WTC11 (cell line): ENCODE measurements at regions not wholly inside any gene's neighbourhood (a gene's known extent, or its start where the extent isn't known, plus 50 kb on each side); places are given as distances from the start of the nearest gene placed in this dataset.

Source experiments
- ATAC-seq: fragments of 200-7000 bp; cut with Tn5 transposase; 2 replicates; pipeline ENCODE4 v1.10.0; 2021; ENCODE audit warnings: mild to moderate bottlenecking, moderate library complexity
- CTCF ChIA-PET: fragments of 300-600 bp; sonication (Branson Sonifier 250); formaldehyde crosslinking; loops from one replicate; lab custom pipeline; 2021; ENCODE audit warnings: antibody characterized with exemption; lab: Charles Lee
- POLR2A ChIA-PET: fragments of 350-600 bp; sonication (Branson Sonifier 250); formaldehyde crosslinking; loops from one replicate; lab custom pipeline; 2021; ENCODE audit warnings: antibody characterized with exemption; lab: Charles Lee
- DNase-seq: peaks from one replicate; pipeline ENCODE4 v3.0.0; 2021; ENCODE audit warnings: low spot score
- H3K27ac Mint-ChIP-seq: 2 replicates; pipeline ENCODE4 v1.8.0; 2021; ENCODE audit warnings: mixed read lengths
- H3K27me3 Mint-ChIP-seq: 2 replicates; pipeline ENCODE4 v1.8.0; 2021; ENCODE audit warnings: low read depth, mild to moderate bottlenecking, moderate library complexity, mixed read lengths
- H3K36me3 Mint-ChIP-seq: 2 replicates; pipeline ENCODE4 v1.8.0; 2021; ENCODE audit warnings: mixed read lengths
- H3K4me1 Mint-ChIP-seq: 2 replicates; pipeline ENCODE4 v1.8.0; 2022; ENCODE audit warnings: mixed read lengths
- H3K4me3 Mint-ChIP-seq: 2 replicates; pipeline ENCODE4 v1.8.0; 2021; ENCODE audit warnings: mild to moderate bottlenecking, moderate library complexity, mixed read lengths
- H3K9me3 Mint-ChIP-seq: 2 replicates; pipeline ENCODE4 v1.8.0; 2021; ENCODE audit warnings: mixed read lengths
- ESRRA ChIP-seq: sonication (generic); formaldehyde crosslinking; IDR thresholded peaks from 2 replicates; pipeline ENCODE4 v1.8.1; 2022; ENCODE audit warnings: mild to moderate bottlenecking, missing genetic modification reagents, borderline replicate concordance
- FOXK1 ChIP-seq: sonication (generic); formaldehyde crosslinking; IDR thresholded peaks from 2 replicates; pipeline ENCODE4 v1.8.0; 2022; ENCODE audit warnings: mild to moderate bottlenecking, moderate library complexity, missing genetic modification reagents
- GTF2I ChIP-seq: fragments of 250-450 bp; sonication (Bioruptor Pico); conservative IDR thresholded peaks from 2 replicates; pipeline ENCODE4 v1.4.0; 2021; ENCODE audit warnings: mild to moderate bottlenecking
- HMGA2 ChIP-seq: fragments of 250-450 bp; sonication (Bioruptor Pico); IDR thresholded peaks from 2 replicates; pipeline ENCODE4 v1.4.0; 2021; ENCODE audit warnings: mild to moderate bottlenecking, moderate library complexity
- NFATC4 ChIP-seq: fragments of 250-450 bp; sonication (Bioruptor Pico); IDR thresholded peaks from 2 replicates; pipeline ENCODE4 v1.9.0; 2021; ENCODE audit warnings: mild to moderate bottlenecking
- NR2C2 ChIP-seq: sonication (generic); formaldehyde crosslinking; IDR thresholded peaks from 2 replicates; pipeline ENCODE4 v1.8.0; 2022; ENCODE audit warnings: mild to moderate bottlenecking, missing genetic modification reagents
- NR3C1 ChIP-seq: sonication (generic); formaldehyde crosslinking; conservative IDR thresholded peaks from 2 replicates; pipeline ENCODE4 v1.8.1; 2023; ENCODE audit warnings: low read depth, mild to moderate bottlenecking, missing genetic modification reagents
- PRRX2 ChIP-seq: fragments of 250-450 bp; sonication (Bioruptor Pico); IDR thresholded peaks from 2 replicates; pipeline ENCODE4 v1.8.0; 2021; ENCODE audit warnings: mild to moderate bottlenecking
- SMAD3 ChIP-seq: sonication (generic); formaldehyde crosslinking; IDR thresholded peaks from 2 replicates; pipeline ENCODE4 v1.8.0; 2022; ENCODE audit warnings: missing genetic modification reagents, mild to moderate bottlenecking, borderline replicate concordance
- TEAD4 ChIP-seq: sonication (generic); formaldehyde crosslinking; IDR thresholded peaks from 2 replicates; pipeline ENCODE4 v1.8.0; 2022; ENCODE audit warnings: mild to moderate bottlenecking, missing genetic modification reagents
- ZNF121 ChIP-seq: sonication (generic); formaldehyde crosslinking; IDR thresholded peaks from 2 replicates; pipeline ENCODE4 v1.8.0; 2023; ENCODE audit warnings: missing genetic modification reagents
- TF ChIP-seq, protein P1 (sequence below): sonication (generic); formaldehyde crosslinking; IDR thresholded peaks from 2 replicates; pipeline ENCODE4 v1.8.0; 2022; ENCODE audit warnings: mild to moderate bottlenecking, missing genetic modification reagents
- TF ChIP-seq, protein P2 (sequence below): fragments of 250-450 bp; sonication (Bioruptor Pico); IDR thresholded peaks from 2 replicates; pipeline ENCODE4 v1.8.0; 2021; ENCODE audit warnings: mild to moderate bottlenecking
- TF ChIP-seq, protein P3 (sequence below): sonication (generic); formaldehyde crosslinking; IDR thresholded peaks from 2 replicates; pipeline ENCODE4 v1.8.0; 2023; ENCODE audit warnings: missing genetic modification reagents
- TF ChIP-seq, protein P4 (sequence below): fragments of 250-450 bp; sonication (Bioruptor Pico); IDR thresholded peaks from 2 replicates; pipeline ENCODE4 v1.9.0; 2021; ENCODE audit warnings: mild to moderate bottlenecking

DNA sequence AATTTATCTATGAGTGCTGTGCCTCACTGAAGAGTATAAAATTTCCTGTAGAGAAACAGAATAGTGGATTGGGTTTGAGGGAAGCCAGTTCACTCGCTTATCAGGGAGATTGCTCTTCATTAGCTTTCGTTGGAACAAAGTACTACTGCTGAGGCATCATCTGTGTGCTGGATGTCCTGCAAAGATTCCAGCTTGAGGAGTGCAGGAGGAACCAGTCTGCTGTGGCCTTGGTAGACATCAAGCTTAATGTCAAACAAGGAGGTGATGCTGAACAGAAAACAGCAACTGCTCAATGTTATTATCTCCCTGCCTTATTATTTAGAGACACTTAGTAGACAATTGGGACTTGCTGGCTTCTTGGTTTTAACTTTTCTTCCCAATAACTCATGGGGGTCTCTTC, 297.5 kb upstream of the DPH6 start:
- ChIA-PET CTCF (no interaction called here), POLR2A (no interaction called here)
- H3K4me3 Mint-ChIP-seq = no peak overlapping the region
- TF ChIP-seq, protein P1, sequence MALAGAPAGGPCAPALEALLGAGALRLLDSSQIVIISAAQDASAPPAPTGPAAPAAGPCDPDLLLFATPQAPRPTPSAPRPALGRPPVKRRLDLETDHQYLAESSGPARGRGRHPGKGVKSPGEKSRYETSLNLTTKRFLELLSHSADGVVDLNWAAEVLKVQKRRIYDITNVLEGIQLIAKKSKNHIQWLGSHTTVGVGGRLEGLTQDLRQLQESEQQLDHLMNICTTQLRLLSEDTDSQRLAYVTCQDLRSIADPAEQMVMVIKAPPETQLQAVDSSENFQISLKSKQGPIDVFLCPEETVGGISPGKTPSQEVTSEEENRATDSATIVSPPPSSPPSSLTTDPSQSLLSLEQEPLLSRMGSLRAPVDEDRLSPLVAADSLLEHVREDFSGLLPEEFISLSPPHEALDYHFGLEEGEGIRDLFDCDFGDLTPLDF (CRISPR knock-in tag) = no peak
- TF ChIP-seq HMGA2 (CRISPR knock-in tag) (no peak), TEAD4 (CRISPR knock-in tag) (no peak), PRRX2 (no peak), GTF2I (CRISPR knock-in tag) (no peak), NR3C1 (CRISPR knock-in tag) (no peak)
- TF ChIP-seq, all 79 proteins: peak for 0
- H3K27me3 Mint-ChIP-seq = no peaks in the 10 kb centered on the region
- H3K4me1 Mint-ChIP-seq = peaks cover 36% of the 10 kb centered on the region
- DNase-seq = no peak
- H3K9me3 Mint-ChIP-seq = no peaks in the 10 kb centered on the region
- H3K36me3 Mint-ChIP-seq = no peaks in the 10 kb centered on the region
- ATAC-seq = no peak
- H3K27ac Mint-ChIP-seq = no peak overlapping the region

DNA sequence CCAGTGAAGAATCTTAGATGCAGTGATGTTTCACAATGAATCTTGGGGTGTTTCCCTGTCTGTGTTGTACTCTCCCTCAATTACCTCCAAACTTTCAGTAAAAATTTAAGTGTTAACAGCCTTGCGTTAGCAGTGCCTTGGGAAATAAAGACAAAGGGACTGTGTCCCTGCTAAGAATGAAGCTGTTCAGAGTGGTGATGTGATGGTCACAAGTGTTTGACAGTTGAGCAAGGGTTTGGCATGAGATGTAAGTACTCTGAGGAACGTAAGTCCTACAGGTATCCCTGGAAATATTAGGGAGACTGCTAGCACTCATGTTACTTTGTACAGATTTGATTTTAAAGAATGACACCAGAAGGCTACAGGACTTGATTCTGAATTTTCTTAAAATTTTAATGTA, 304.3 kb upstream of the DPH6 start:
- Mint-ChIP-seq H3K4me1 (no peaks in the 10 kb centered on the region), H3K9me3 (no peaks in the 10 kb centered on the region), H3K36me3 (no peaks in the 10 kb centered on the region), H3K27me3 (no peaks in the 10 kb centered on the region), H3K27ac (no peak overlapping the region), H3K4me3 (no peak overlapping the region)
- no peak for ATAC-seq
- CTCF ChIA-PET = no interaction called here
- POLR2A ChIA-PET = no interaction called here
- no peak for TF ChIP-seq GTF2I (CRISPR knock-in tag)
- TF ChIP-seq, protein P2, sequence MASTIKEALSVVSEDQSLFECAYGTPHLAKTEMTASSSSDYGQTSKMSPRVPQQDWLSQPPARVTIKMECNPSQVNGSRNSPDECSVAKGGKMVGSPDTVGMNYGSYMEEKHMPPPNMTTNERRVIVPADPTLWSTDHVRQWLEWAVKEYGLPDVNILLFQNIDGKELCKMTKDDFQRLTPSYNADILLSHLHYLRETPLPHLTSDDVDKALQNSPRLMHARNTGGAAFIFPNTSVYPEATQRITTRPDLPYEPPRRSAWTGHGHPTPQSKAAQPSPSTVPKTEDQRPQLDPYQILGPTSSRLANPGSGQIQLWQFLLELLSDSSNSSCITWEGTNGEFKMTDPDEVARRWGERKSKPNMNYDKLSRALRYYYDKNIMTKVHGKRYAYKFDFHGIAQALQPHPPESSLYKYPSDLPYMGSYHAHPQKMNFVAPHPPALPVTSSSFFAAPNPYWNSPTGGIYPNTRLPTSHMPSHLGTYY = no peak
- DNase-seq = no peak

DNA sequence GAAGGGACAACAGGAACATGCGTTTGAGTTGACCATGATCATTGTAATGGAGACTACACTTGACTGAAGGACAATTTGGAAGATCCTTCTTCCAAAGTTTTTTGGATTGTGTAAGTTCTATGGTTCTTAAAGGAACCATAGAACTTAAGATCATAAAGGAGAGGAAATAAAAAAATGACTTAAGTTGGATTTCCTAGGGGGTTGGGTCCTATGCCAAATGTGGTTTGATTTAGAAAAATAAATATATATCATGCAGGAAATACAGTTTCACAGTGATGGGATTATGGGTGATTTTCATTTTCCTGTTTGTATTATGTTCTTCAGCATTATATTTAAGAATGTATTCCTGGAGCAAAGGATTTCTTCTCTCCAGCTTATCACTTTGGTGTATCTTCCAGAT, 305.5 kb upstream of the DPH6 start:
- DNase-seq (no peak), ATAC-seq (no peak)
- Mint-ChIP-seq H3K9me3 (no peaks in the 10 kb centered on the region), H3K36me3 (no peaks in the 10 kb centered on the region), H3K27me3 (no peaks in the 10 kb centered on the region), H3K27ac (no peak overlapping the region), H3K4me1 (no peaks in the 10 kb centered on the region), H3K4me3 (no peak overlapping the region)
- CTCF ChIA-PET = no interaction called here
- no peak for TF ChIP-seq SMAD3
- TF ChIP-seq ZNF121 (CRISPR knock-in tag) = no peak
- TF ChIP-seq, protein P3, sequence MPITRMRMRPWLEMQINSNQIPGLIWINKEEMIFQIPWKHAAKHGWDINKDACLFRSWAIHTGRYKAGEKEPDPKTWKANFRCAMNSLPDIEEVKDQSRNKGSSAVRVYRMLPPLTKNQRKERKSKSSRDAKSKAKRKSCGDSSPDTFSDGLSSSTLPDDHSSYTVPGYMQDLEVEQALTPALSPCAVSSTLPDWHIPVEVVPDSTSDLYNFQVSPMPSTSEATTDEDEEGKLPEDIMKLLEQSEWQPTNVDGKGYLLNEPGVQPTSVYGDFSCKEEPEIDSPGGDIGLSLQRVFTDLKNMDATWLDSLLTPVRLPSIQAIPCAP (CRISPR knock-in tag) = no peak
- TF ChIP-seq HMGA2 (CRISPR knock-in tag) = no peak
- no peak for TF ChIP-seq NFATC4 (CRISPR knock-in tag)
- no peak for TF ChIP-seq NR2C2
- no peak for TF ChIP-seq ESRRA (CRISPR knock-in tag)
- TF ChIP-seq, protein P4, sequence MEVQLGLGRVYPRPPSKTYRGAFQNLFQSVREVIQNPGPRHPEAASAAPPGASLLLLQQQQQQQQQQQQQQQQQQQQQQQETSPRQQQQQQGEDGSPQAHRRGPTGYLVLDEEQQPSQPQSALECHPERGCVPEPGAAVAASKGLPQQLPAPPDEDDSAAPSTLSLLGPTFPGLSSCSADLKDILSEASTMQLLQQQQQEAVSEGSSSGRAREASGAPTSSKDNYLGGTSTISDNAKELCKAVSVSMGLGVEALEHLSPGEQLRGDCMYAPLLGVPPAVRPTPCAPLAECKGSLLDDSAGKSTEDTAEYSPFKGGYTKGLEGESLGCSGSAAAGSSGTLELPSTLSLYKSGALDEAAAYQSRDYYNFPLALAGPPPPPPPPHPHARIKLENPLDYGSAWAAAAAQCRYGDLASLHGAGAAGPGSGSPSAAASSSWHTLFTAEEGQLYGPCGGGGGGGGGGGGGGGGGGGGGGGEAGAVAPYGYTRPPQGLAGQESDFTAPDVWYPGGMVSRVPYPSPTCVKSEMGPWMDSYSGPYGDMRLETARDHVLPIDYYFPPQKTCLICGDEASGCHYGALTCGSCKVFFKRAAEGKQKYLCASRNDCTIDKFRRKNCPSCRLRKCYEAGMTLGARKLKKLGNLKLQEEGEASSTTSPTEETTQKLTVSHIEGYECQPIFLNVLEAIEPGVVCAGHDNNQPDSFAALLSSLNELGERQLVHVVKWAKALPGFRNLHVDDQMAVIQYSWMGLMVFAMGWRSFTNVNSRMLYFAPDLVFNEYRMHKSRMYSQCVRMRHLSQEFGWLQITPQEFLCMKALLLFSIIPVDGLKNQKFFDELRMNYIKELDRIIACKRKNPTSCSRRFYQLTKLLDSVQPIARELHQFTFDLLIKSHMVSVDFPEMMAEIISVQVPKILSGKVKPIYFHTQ = no peak
- TF ChIP-seq FOXK1 (CRISPR knock-in tag) = no peak
- POLR2A ChIA-PET = no interaction called here
